RWPE1 (cell line): ENCODE measurements at regions not wholly inside any gene's neighbourhood (a gene's known extent, or its start where the extent isn't known, plus 50 kb on each side); places are given as distances from the start of the nearest gene placed in this dataset.

Experiments used
- CTCF ChIA-PET: fragments of 350-600 bp; sonication (Branson Sonifier 250); formaldehyde crosslinking; extraction: SDS; loops from one replicate; lab custom pipeline; 2021; lab: Yijun Ruan, JAX
- POLR2A ChIA-PET: fragments of 400-600 bp; formaldehyde crosslinking; extraction: SDS; loops from one replicate; lab custom pipeline; 2020; ENCODE audit warnings: antibody characterized with exemption; ENCODE audit not compliant: low non-redundant PET; lab: Yijun Ruan, JAX
- DNase-seq: peaks from one replicate; pipeline ENCODE4 v3.0.0; 2012; ENCODE audit warnings: low spot score
- H3K27ac ChIP-seq: fragments of 450-650 bp; 2 replicates; pipeline ENCODE4 v1.5.1; 2017
- TF ChIP-seq, protein P1 (sequence below): fragments of 450-650 bp; conservative IDR thresholded peaks from 2 replicates; pipeline ENCODE4 v1.5.1; 2017; ENCODE audit warnings: low read depth, mild to moderate bottlenecking

DNA sequence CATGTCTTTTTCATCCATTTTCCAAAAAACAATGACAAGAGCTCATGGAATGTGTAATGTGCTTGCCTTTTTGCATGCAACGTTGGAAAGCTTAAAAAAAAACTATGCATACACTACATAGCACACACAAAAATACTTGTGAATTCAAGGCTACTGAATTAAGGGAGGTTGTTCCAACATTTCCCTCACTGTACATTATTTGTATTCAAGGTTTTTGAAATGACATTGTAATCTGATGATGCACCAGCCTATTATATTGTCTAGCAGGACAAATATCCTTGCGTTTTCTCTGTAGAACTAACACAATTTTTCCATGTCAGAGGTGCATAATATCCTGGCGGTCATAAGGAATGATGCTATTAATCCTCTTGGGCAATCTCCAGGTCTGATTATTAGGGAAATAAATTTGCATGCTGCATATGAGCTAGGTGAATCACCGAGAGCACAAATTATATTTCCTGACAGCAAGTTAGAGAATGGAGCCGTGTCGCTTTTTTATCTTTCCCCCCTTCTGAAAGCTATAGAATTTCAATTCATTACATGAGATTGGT lies 836.9 kb upstream of the FANCL start:
- ChIA-PET POLR2A (no interaction called here), CTCF (interaction anchor here (0.6 kb wide), 2 partner anchors 99 to 1011 kb away, joined by 3 to 5 read pairs; no protein-coding TSS in a partner anchor)
- TF ChIP-seq, protein P1, sequence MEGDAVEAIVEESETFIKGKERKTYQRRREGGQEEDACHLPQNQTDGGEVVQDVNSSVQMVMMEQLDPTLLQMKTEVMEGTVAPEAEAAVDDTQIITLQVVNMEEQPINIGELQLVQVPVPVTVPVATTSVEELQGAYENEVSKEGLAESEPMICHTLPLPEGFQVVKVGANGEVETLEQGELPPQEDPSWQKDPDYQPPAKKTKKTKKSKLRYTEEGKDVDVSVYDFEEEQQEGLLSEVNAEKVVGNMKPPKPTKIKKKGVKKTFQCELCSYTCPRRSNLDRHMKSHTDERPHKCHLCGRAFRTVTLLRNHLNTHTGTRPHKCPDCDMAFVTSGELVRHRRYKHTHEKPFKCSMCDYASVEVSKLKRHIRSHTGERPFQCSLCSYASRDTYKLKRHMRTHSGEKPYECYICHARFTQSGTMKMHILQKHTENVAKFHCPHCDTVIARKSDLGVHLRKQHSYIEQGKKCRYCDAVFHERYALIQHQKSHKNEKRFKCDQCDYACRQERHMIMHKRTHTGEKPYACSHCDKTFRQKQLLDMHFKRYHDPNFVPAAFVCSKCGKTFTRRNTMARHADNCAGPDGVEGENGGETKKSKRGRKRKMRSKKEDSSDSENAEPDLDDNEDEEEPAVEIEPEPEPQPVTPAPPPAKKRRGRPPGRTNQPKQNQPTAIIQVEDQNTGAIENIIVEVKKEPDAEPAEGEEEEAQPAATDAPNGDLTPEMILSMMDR, result no peak
- no peak overlapping the region for H3K27ac ChIP-seq
- no peak for DNase-seq

DNA sequence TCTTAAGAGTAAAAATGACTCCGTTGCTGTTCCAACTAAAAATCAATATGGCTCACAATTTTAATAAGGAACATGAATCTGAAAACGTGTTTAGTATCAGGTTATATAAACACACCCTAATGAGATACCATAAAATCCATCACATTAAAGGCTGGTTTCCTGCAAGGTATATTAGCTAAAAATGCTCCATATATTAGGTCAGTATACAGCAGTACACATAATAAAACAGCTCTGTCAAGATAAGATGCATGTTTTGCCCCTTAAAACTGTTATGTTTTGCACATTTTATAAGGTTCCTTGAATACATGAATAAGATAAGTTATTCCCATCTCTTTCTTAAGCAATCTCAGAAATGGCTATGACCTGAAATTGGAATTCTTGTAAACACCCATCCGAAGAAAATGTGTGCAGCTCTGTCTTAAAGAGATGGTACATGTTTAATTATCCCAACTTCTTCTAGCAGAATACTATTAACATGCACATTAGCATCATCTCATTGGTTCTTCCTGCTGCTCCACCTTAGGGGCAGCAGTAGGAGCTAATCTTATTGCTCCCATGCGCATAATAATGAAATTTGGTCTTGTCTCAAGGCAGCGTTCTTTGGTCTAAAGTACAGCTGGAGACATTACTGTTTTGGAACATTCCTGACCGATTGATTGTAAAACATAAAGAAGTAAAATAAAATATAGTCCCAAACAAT lies 836.1 kb upstream of the FANCL start:
- DNase-seq, result no peak
- ChIA-PET POLR2A (no interaction called here), CTCF (interaction anchor here (0.6 to 0.7 kb wide), 2 partner anchors 919 to 1010 kb away, joined by 5 read pairs; no protein-coding TSS in a partner anchor)
- TF ChIP-seq, protein P1, result no peak
- H3K27ac ChIP-seq, result no peak overlapping the region

DNA sequence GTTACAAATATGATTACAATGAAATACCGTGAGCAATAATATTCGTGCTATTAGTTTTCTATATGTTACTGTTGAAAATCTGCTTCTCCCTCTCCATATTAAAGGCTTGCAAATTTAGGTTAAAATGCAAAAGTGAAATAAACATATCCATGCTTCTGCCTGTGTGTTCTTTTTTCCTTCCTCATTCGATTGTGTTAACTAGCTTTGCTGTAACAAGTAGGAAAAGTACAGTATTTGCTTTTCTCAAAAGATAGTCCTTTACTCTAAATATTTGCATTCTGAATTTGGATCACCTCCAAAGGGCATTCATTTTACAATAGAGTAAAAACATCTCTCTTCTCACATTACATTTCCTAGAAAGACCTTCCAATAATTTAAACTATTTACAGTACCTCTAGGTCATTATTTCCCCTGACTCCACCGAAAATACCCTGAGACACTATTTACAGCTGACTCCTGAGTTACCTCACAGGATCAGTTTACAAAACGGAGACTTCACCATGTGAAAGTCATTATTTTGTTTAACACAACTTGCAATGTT lies 835.0 kb upstream of the FANCL start:
- CTCF ChIA-PET, result interaction anchor here (0.7 kb wide), 1 partner anchor 918 kb away, joined by 5 read pairs; no protein-coding TSS in a partner anchor
- POLR2A ChIA-PET, result no interaction called here
- no peak for DNase-seq
- TF ChIP-seq, protein P1, result no peak
- no peak overlapping the region for H3K27ac ChIP-seq

DNA sequence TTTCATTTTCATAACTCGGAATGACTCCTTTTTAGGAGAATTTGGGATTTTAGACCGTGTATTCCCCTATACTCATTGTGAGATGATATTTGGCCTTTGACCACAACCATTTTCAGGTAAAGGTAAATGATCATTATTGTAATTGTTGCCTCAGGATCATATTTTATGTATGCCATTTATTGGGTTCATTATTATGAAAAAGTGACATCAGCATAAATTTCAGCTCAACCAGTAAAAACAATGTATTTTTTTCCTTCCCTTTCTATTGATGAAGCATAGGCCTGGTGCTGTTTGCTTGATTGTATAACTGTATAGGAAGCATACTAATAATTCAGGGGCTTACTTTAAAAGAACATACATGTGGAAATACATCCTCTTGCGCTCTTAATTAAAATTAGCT lies 832.9 kb upstream of the FANCL start:
- TF ChIP-seq, protein P1, result no peak
- ChIA-PET POLR2A (no interaction called here), CTCF (no interaction called here)
- DNase-seq, result no peak
- no peak overlapping the region for H3K27ac ChIP-seq

DNA sequence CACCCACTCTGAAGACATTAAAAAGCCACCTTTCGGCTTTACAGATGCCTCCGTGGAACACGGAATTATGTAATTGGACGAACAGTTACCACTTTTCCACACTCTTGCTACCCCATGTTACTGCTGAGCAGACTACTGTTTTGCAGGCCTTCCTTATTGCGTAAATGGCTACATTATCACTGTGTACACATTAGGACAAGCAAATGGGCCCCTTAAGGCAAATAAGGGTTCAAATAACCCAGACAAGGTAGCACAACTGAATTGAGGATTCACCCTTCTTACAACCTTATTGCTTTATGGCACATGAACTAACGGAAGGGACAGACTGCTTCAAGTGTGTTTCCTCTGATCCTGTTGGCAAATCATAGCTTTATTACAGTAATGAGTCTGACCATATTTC lies 832.2 kb upstream of the FANCL start:
- TF ChIP-seq, protein P1, result no peak
- POLR2A ChIA-PET, result no interaction called here
- no peak for DNase-seq
- CTCF ChIA-PET, result interaction anchor here (0.7 kb wide), 1 partner anchor 1297 kb away, joined by 3 read pairs; no protein-coding TSS in a partner anchor
- H3K27ac ChIP-seq, result no peak overlapping the region

DNA sequence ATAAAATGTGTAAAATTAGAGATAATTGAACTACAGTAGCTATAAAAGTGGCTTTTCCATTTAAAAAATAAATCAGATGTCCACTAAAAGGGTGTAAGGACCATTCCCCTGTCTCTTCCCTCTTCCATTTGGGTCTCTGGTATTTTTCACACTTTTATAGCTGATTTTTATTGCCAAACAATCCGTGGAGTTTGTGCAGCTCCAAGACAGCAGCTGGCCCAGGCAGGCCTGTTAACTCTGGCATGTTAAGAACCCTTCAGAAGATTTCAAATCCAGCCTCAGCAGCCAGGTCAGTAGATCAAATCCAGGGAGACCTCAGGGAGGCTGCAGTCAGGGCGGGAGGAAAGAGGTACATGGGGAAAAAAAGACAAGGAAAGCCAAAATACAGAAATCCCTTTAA lies 827.1 kb upstream of the FANCL start:
- ChIA-PET POLR2A (no interaction called here), CTCF (interaction anchor here (0.6 to 0.7 kb wide), 2 partner anchors 64 to 1575 kb away, joined by 3 to 4 read pairs; no protein-coding TSS in a partner anchor)
- DNase-seq, result no peak
- H3K27ac ChIP-seq, result no peak overlapping the region
- TF ChIP-seq, protein P1, result no peak
